ENCODE measurements at regions not wholly inside any gene's neighbourhood (a gene's known extent, or its start where the extent isn't known, plus 50 kb on each side); places are given as distances from the start of the nearest gene placed in this dataset.

DNA sequence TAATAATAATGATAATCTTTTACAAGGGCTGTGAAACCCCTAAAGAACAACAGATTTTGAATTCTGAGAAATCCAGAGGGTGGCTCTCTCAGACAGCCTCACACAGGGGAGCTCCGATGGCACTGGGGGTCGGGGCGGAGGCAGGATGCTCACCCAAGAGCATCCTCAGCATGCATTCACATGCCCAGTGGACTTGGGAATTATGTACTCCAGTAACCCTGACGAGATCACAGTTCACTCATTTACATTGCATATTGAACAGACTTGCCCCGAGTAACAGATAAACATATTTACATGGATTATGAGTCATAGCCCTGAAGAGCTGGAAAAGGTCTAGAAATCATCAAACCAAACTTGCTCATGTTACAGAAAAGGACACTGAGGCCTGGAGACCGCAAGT lies 482.7 kb upstream of the JARID2 start:
- no peaks in the 10 kb centered on the region for H3K36me3 ChIP-seq (ENCODE audit: low read depth)
- ATAC-seq (ENCODE audit: low read depth) (peak; percentile 73), DNase-seq (ENCODE audit: low spot score) (no peak)
- H3K4me1 ChIP-seq (ENCODE audit: insufficient read depth, poor library complexity, severe bottlenecking): peaks cover 22% of the 10 kb centered on the region
- peak overlapping the region; percentile 21 for H3K27ac ChIP-seq (ENCODE audit: poor library complexity, severe bottlenecking)
- no peak overlapping the region for H3K4me3 ChIP-seq (ENCODE audit: severe bottlenecking)
- H3K27me3 ChIP-seq (ENCODE audit: insufficient read depth, poor library complexity, severe bottlenecking): no peaks in the 10 kb centered on the region
- TF ChIP-seq CTCF (IDR thresholded peaks at IDR 0.05; ENCODE audit: poor library complexity, severe bottlenecking): no peak
- no peaks in the 10 kb centered on the region for H3K9me3 ChIP-seq (ENCODE audit: severe bottlenecking)

DNA sequence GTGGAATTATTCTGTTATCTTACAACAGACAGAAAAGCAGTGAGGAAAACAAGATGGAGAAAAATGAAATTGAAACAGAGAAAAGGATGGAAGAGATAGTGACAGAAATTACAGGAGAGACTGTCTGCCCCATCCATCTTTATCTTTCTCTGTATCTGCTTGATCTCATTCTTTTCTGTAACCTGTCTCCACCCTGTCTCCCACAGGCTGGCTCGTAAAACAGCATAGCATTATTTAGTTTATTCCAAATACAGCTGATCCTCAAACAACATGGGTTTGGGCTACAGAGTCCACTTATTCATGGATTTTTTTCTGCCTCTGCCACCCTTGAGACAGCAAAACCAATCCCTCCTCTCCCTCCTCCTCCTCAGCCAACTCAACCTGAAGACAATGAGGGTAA lies 482.3 kb upstream of the JARID2 start:
- Histone ChIP-seq H3K27me3 (ENCODE audit: insufficient read depth, poor library complexity, severe bottlenecking) (no peaks in the 10 kb centered on the region), H3K4me3 (ENCODE audit: severe bottlenecking) (no peak overlapping the region), H3K27ac (ENCODE audit: poor library complexity, severe bottlenecking) (peak overlapping the region; percentile 21), H3K36me3 (ENCODE audit: low read depth) (no peaks in the 10 kb centered on the region), H3K4me1 (ENCODE audit: insufficient read depth, poor library complexity, severe bottlenecking) (peaks cover 18% of the 10 kb centered on the region), H3K9me3 (ENCODE audit: severe bottlenecking) (no peaks in the 10 kb centered on the region)
- TF ChIP-seq CTCF (IDR thresholded peaks at IDR 0.05; ENCODE audit: poor library complexity, severe bottlenecking): no peak
- ATAC-seq (ENCODE audit: low read depth): no peak
- no peak for DNase-seq (ENCODE audit: low spot score)

DNA sequence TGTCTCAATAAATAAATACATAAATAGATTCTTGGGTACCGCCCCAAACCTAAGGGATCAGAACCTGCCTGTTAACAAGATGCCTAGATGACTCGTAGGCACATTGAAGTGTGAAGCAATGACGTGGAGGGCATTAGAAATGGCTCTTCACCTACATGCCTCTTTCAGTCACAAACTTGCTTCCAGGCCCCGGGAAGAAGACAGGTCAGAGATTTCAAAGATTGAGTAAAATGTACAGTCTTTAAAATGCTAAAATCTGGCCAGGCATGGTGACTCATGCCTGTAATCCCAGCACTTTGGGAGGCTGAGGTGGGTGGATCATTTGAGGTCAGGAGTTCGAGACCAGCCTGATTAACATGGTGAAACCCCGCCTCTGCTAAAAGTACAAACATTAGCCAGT lies 480.8 kb upstream of the JARID2 start:
- peak; percentile 39; the same call in 2 of the 3 replicates for ATAC-seq (ENCODE audit: low read depth)
- Histone ChIP-seq H3K36me3 (ENCODE audit: low read depth) (no peaks in the 10 kb centered on the region), H3K27me3 (ENCODE audit: insufficient read depth, poor library complexity, severe bottlenecking) (no peaks in the 10 kb centered on the region), H3K9me3 (ENCODE audit: severe bottlenecking) (no peaks in the 10 kb centered on the region), H3K4me3 (ENCODE audit: severe bottlenecking) (no peak overlapping the region), H3K4me1 (ENCODE audit: insufficient read depth, poor library complexity, severe bottlenecking) (peaks cover 12% of the 10 kb centered on the region), H3K27ac (ENCODE audit: poor library complexity, severe bottlenecking) (peak overlapping the region; percentile 1)
- no peak for TF ChIP-seq CTCF (IDR thresholded peaks at IDR 0.05; ENCODE audit: poor library complexity, severe bottlenecking)
- DNase-seq (ENCODE audit: low spot score): no peak

DNA sequence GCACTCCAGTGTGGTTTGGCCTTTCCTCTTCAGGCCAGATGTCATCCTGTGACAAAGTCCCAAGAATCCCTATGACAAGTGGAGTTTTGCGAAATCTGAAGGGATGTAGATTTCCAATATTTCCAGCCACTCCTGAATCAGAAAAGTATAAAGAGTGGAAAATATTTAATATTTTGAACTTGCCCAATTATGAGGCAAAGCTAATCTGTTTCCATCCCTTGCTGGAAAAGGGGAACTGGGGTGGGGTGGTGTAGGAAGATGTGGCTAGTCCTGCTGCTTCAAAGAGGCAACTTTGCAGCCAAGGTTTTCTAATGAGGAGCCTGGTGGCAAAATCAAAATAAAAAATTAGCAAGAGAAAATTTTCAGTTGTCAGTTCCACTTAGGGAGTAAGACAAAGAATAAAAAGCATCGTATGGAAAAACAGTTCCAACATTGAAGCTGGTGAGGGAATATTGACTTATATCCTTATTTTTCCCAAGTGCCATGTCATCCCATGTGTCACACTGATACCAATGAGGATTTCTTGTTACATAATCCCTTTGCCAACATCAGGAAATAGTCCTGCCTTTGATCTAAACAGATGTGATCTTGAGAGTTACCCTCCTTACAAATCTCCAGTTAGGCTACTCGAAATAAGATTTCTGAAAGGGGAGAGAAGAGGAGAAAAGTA lies 480.0 kb upstream of the JARID2 start:
- ATAC-seq (ENCODE audit: low read depth) (no peak), DNase-seq (ENCODE audit: low spot score) (no peak)
- TF ChIP-seq CTCF (IDR thresholded peaks at IDR 0.05; ENCODE audit: poor library complexity, severe bottlenecking): no peak
- Histone ChIP-seq H3K27ac (ENCODE audit: poor library complexity, severe bottlenecking) (peak overlapping the region; percentile 1), H3K27me3 (ENCODE audit: insufficient read depth, poor library complexity, severe bottlenecking) (no peaks in the 10 kb centered on the region), H3K36me3 (ENCODE audit: low read depth) (no peaks in the 10 kb centered on the region), H3K9me3 (ENCODE audit: severe bottlenecking) (no peaks in the 10 kb centered on the region), H3K4me1 (ENCODE audit: insufficient read depth, poor library complexity, severe bottlenecking) (peaks cover 12% of the 10 kb centered on the region), H3K4me3 (ENCODE audit: severe bottlenecking) (no peak overlapping the region)

- H3K4me1 ChIP-seq (ENCODE audit: insufficient read depth, poor library complexity, severe bottlenecking): peaks cover 12% of the 10 kb centered on the region
- H3K9me3 ChIP-seq (ENCODE audit: severe bottlenecking): no peaks in the 10 kb centered on the region
- no peaks in the 10 kb centered on the region for H3K36me3 ChIP-seq (ENCODE audit: low read depth)
- no peaks in the 10 kb centered on the region for H3K27me3 ChIP-seq (ENCODE audit: insufficient read depth, poor library complexity, severe bottlenecking)
- no peak for ATAC-seq (ENCODE audit: low read depth)
- no peak for DNase-seq (ENCODE audit: low spot score)
- H3K27ac ChIP-seq (ENCODE audit: poor library complexity, severe bottlenecking): no peak overlapping the region
- no peak for TF ChIP-seq CTCF (IDR thresholded peaks at IDR 0.05; ENCODE audit: poor library complexity, severe bottlenecking)
- H3K4me3 ChIP-seq (ENCODE audit: severe bottlenecking): no peak overlapping the region
Measured at GRCh38 chr6:14766391-14766994, 479.4 kb upstream of the JARID2 start.
